ENCODE measurements at regions not wholly inside any gene's neighbourhood (a gene's known extent, or its start where the extent isn't known, plus 50 kb on each side); places are given as distances from the start of the nearest gene placed in this dataset.

- TF ChIP-seq TAF1 (IDR thresholded peaks at IDR 0.05; ENCODE audit: borderline replicate concordance, low read depth, low read length), result no peak
- TF ChIP-seq POLR2AphosphoS5 (IDR thresholded peaks at IDR 0.05; ENCODE audit: low read depth, low read length), result no peak
Measured at GRCh38 chr1:90405726-90406125, 311.4 kb downstream of the BARHL2 start.

Data from GM12892 (cell line).